ENCODE measurements at regions not wholly inside any gene's neighbourhood (a gene's known extent, or its start where the extent isn't known, plus 50 kb on each side); places are given as distances from the start of the nearest gene placed in this dataset.

DNA sequence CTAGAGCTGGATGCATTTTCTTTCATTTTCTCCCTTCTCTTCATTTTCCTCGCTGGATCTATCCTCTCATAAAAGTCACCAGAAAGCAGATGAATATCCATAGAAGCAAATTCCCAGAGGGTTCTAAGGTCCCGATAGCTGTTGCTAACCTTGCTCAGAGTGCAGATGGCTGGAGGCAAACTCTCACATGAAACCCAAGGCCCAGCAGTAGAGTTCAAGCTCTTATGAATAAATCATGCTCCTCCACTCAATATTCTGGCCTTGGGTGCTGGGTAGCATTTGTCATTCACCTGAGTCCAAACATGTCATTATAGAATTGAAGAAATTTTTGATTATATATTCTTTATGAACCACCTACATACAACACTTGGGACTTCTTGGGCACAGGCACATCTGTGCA lies 539.7 kb upstream of the MARCKS start:
- no peaks in the 10 kb centered on the region for H3K27me3 ChIP-seq
- H3K36me3 ChIP-seq: no peaks in the 10 kb centered on the region
- H3K9me3 ChIP-seq (ENCODE audit: low read depth): no peaks in the 10 kb centered on the region
- H3K4me3 ChIP-seq: no peak overlapping the region
- no peak for DNase-seq (ENCODE audit: low read depth in 1 of 2, low spot score in 1 of 2)
- no peaks in the 10 kb centered on the region for H3K4me1 ChIP-seq (ENCODE audit: low read depth)
- H3K27ac ChIP-seq: no peak overlapping the region
- TF ChIP-seq, protein P1, sequence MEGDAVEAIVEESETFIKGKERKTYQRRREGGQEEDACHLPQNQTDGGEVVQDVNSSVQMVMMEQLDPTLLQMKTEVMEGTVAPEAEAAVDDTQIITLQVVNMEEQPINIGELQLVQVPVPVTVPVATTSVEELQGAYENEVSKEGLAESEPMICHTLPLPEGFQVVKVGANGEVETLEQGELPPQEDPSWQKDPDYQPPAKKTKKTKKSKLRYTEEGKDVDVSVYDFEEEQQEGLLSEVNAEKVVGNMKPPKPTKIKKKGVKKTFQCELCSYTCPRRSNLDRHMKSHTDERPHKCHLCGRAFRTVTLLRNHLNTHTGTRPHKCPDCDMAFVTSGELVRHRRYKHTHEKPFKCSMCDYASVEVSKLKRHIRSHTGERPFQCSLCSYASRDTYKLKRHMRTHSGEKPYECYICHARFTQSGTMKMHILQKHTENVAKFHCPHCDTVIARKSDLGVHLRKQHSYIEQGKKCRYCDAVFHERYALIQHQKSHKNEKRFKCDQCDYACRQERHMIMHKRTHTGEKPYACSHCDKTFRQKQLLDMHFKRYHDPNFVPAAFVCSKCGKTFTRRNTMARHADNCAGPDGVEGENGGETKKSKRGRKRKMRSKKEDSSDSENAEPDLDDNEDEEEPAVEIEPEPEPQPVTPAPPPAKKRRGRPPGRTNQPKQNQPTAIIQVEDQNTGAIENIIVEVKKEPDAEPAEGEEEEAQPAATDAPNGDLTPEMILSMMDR (IDR thresholded peaks at IDR 0.05; ENCODE audit: low read depth, low read length): no peak

GRCh38 chr6:113317891-113318574 lies 539.1 kb upstream of the MARCKS start:
- TF ChIP-seq, protein P1 (IDR thresholded peaks at IDR 0.05; ENCODE audit: low read depth, low read length): no peak
- Histone ChIP-seq H3K36me3 (no peaks in the 10 kb centered on the region), H3K4me3 (no peak overlapping the region), H3K9me3 (ENCODE audit: low read depth) (no peaks in the 10 kb centered on the region), H3K4me1 (ENCODE audit: low read depth) (no peaks in the 10 kb centered on the region), H3K27me3 (no peaks in the 10 kb centered on the region), H3K27ac (peak overlapping the region; percentile 1)
- DNase-seq (ENCODE audit: low read depth in 1 of 2, low spot score in 1 of 2): no peak

DNA sequence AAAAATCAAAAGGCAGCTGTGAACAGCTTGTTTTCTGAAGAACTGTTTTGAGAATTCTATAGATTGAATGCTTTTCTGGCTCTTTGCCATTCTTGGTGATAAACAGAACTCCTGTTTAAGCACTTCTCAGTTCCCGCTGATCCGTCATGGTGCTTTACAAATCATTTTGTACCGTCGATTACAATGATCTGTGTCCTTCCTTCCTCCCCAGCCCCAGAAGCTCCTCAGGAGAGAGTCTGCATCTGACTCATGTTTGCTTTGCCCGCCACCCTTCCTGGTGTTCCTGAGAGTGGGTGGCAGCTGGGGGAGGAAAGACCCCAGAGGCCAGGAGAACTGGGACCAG lies 538.6 kb upstream of the MARCKS start:
- TF ChIP-seq, protein P1 (IDR thresholded peaks at IDR 0.05; ENCODE audit: low read depth, low read length): no peak
- Histone ChIP-seq H3K9me3 (ENCODE audit: low read depth) (no peaks in the 10 kb centered on the region), H3K4me3 (no peak overlapping the region), H3K27ac (peak overlapping the region; percentile 1), H3K27me3 (no peaks in the 10 kb centered on the region), H3K4me1 (ENCODE audit: low read depth) (no peaks in the 10 kb centered on the region), H3K36me3 (no peaks in the 10 kb centered on the region)
- peak in 1 of 2 donors; percentile 22 for DNase-seq (ENCODE audit: low read depth in 1 of 2, low spot score in 1 of 2)

DNA sequence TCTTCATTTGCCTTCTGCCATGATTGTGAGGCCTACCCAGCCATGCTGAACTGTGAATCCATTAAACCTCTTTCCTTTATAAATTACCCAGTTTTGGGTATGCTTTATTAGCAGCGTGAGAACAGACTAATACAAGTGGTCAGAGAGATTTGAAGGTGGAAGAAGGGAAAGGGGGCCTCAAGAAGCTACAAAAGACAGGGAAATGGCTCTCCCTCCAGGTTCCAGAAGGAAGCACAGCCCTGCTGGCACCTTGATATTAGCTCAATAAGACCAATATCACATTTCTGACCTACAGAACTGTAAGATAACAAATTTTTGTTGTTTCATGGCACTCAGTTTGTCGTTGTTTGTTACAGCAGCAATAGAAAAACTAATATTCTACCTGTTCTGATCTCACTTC lies 536.5 kb upstream of the MARCKS start:
- DNase-seq (ENCODE audit: low read depth in 1 of 2, low spot score in 1 of 2): no peak
- TF ChIP-seq, protein P1 (IDR thresholded peaks at IDR 0.05; ENCODE audit: low read depth, low read length): no peak
- Histone ChIP-seq H3K27ac (no peak overlapping the region), H3K36me3 (no peaks in the 10 kb centered on the region), H3K9me3 (ENCODE audit: low read depth) (no peaks in the 10 kb centered on the region), H3K4me3 (no peak overlapping the region), H3K4me1 (ENCODE audit: low read depth) (no peaks in the 10 kb centered on the region), H3K27me3 (no peaks in the 10 kb centered on the region)

DNA sequence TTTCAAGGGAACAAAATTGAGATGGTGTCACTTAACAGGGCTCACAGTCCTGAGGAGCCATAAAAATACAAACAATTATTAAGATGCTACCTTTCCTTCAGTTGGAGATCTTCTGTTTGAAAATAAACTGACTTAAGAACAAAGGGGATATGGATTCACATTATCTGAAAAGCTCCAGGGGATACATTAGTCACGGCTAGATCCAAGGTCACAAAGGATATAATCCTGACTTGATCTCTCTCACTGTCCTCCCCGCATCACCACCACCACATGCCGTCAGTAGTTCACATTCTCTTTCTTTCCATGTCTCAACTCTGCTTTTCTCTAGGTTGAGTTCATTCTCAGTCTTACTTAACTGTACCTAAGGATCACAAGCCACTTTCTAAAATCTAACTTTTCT lies 530.4 kb upstream of the MARCKS start:
- Histone ChIP-seq H3K27me3 (no peaks in the 10 kb centered on the region), H3K4me1 (ENCODE audit: low read depth) (no peaks in the 10 kb centered on the region), H3K27ac (no peak overlapping the region), H3K36me3 (no peaks in the 10 kb centered on the region), H3K4me3 (no peak overlapping the region), H3K9me3 (ENCODE audit: low read depth) (no peaks in the 10 kb centered on the region)
- TF ChIP-seq, protein P1 (IDR thresholded peaks at IDR 0.05; ENCODE audit: low read depth, low read length): no peak
- DNase-seq (ENCODE audit: low read depth in 1 of 2, low spot score in 1 of 2): no peak
